ENCODE measurements at regions not wholly inside any gene's neighbourhood (a gene's known extent, or its start where the extent isn't known, plus 50 kb on each side); places are given as distances from the start of the nearest gene placed in this dataset.

GRCh38 chr5:93273176-93273575 lies 307.8 kb downstream of the NR2F1-AS1 start:
- no peak for DNase-seq

- DNase-seq: no peak
These were observed 308.9 kb downstream of the NR2F1-AS1 start for GRCh38 chr5:93272108-93272507.

- no peak for DNase-seq
These were observed 313.3 kb downstream of the NR2F1-AS1 start for GRCh38 chr5:93267736-93268135.

- no peak for DNase-seq
These were observed 313.7 kb downstream of the NR2F1-AS1 start for GRCh38 chr5:93267276-93267675.

GRCh38 chr5:93257616-93258015 lies 323.4 kb downstream of the NR2F1-AS1 start:
- DNase-seq: no peak

GRCh38 chr5:93255796-93256195 lies 325.2 kb downstream of the NR2F1-AS1 start:
- no peak for DNase-seq

GRCh38 chr5:93252165-93252564 lies 328.9 kb downstream of the NR2F1-AS1 start:
- no peak for DNase-seq

GRCh38 chr5:93251347-93251746 lies 329.7 kb downstream of the NR2F1-AS1 start:
- no peak for DNase-seq

GRCh38 chr5:93250424-93250823 lies 330.6 kb downstream of the NR2F1-AS1 start:
- no peak for DNase-seq

GRCh38 chr5:93249651-93250289 lies 331.2 kb downstream of the NR2F1-AS1 start:
- DNase-seq: no peak

- no peak for DNase-seq
These were observed 333.9 kb downstream of the NR2F1-AS1 start for GRCh38 chr5:93247105-93247504.

- DNase-seq: no peak
These were observed 334.7 kb downstream of the NR2F1-AS1 start for GRCh38 chr5:93246090-93246855.

- no peak for DNase-seq
These were observed 335.8 kb downstream of the NR2F1-AS1 start for GRCh38 chr5:93245226-93245625.

GRCh38 chr5:93243481-93243880 lies 337.5 kb downstream of the NR2F1-AS1 start:
- DNase-seq: no peak

- no peak for DNase-seq
These were observed 340.7 kb downstream of the NR2F1-AS1 start for GRCh38 chr5:93240228-93240834.

- no peak for DNase-seq
These were observed 344.1 kb downstream of the NR2F1-AS1 start for GRCh38 chr5:93236807-93237421.

GRCh38 chr5:93235761-93236160 lies 345.3 kb downstream of the NR2F1-AS1 start:
- DNase-seq: no peak

- no peak for DNase-seq
These were observed 354.8 kb downstream of the NR2F1-AS1 start for GRCh38 chr5:93226202-93226735.

- DNase-seq: no peak
These were observed 355.3 kb downstream of the NR2F1-AS1 start for GRCh38 chr5:93225748-93226147.

GRCh38 chr5:93224624-93225023 lies 356.4 kb downstream of the NR2F1-AS1 start:
- no peak for DNase-seq

GRCh38 chr5:93221773-93222172 lies 359.2 kb downstream of the NR2F1-AS1 start:
- DNase-seq: no peak

- DNase-seq: no peak
These were observed 360.6 kb downstream of the NR2F1-AS1 start for GRCh38 chr5:93220431-93220830.

- no peak for DNase-seq
These were observed 361.3 kb downstream of the NR2F1-AS1 start for GRCh38 chr5:93219641-93220145.

All from central memory CD4-positive, alpha-beta T cell (primary cell).